ENCODE measurements at regions not wholly inside any gene's neighbourhood (a gene's known extent, or its start where the extent isn't known, plus 50 kb on each side); places are given as distances from the start of the nearest gene placed in this dataset.

- in situ Hi-C loops (cut with MboI; ENCODE audit: low pct_unique_long_range_greater_than_20kb, low sequenced_read_pairs, unreplicated experiment) = no loop called here
- no peak for TF ChIP-seq CTCF (IDR thresholded peaks at IDR 0.05; ENCODE audit: extremely low read depth, insufficient read depth, missing control alignments)
- DNase-seq (ENCODE audit: low spot score) = no peak
These were observed 86.8 kb downstream of the SEMA4F start for GRCh38 chr2:74740741-74741431.

GRCh38 chr2:74741629-74742028 is 87.6 kb downstream of the SEMA4F start:
- DNase-seq (ENCODE audit: low spot score) = no peak
- in situ Hi-C loops (cut with MboI; ENCODE audit: low pct_unique_long_range_greater_than_20kb, low sequenced_read_pairs, unreplicated experiment) = no loop called here
- TF ChIP-seq CTCF (IDR thresholded peaks at IDR 0.05; ENCODE audit: extremely low read depth, insufficient read depth, missing control alignments) = no peak

GRCh38 chr2:74742471-74742870 is 88.4 kb downstream of the SEMA4F start:
- TF ChIP-seq CTCF (IDR thresholded peaks at IDR 0.05; ENCODE audit: extremely low read depth, insufficient read depth, missing control alignments) = no peak
- in situ Hi-C loops (cut with MboI; ENCODE audit: low pct_unique_long_range_greater_than_20kb, low sequenced_read_pairs, unreplicated experiment) = no loop called here
- no peak for DNase-seq (ENCODE audit: low spot score)

GRCh38 chr2:74743039-74743438 is 89.0 kb downstream of the SEMA4F start:
- DNase-seq (ENCODE audit: low spot score) = no peak
- in situ Hi-C loops (cut with MboI; ENCODE audit: low pct_unique_long_range_greater_than_20kb, low sequenced_read_pairs, unreplicated experiment) = no loop called here
- no peak for TF ChIP-seq CTCF (IDR thresholded peaks at IDR 0.05; ENCODE audit: extremely low read depth, insufficient read depth, missing control alignments)

GRCh38 chr2:74743778-74744177 is 89.7 kb downstream of the SEMA4F start:
- no peak for TF ChIP-seq CTCF (IDR thresholded peaks at IDR 0.05; ENCODE audit: extremely low read depth, insufficient read depth, missing control alignments)
- in situ Hi-C loops (cut with MboI; ENCODE audit: low pct_unique_long_range_greater_than_20kb, low sequenced_read_pairs, unreplicated experiment) = no loop called here
- no peak for DNase-seq (ENCODE audit: low spot score)

GRCh38 chr2:74744731-74745515 is 89.0 kb upstream of the HK2 start:
- in situ Hi-C loops (cut with MboI; ENCODE audit: low pct_unique_long_range_greater_than_20kb, low sequenced_read_pairs, unreplicated experiment) = no loop called here
- TF ChIP-seq CTCF (IDR thresholded peaks at IDR 0.05; ENCODE audit: extremely low read depth, insufficient read depth, missing control alignments) = no peak
- DNase-seq (ENCODE audit: low spot score) = no peak

Data from GM13977 (cell line).